ENCODE measurements at regions not wholly inside any gene's neighbourhood (a gene's known extent, or its start where the extent isn't known, plus 50 kb on each side); places are given as distances from the start of the nearest gene placed in this dataset.

DNA sequence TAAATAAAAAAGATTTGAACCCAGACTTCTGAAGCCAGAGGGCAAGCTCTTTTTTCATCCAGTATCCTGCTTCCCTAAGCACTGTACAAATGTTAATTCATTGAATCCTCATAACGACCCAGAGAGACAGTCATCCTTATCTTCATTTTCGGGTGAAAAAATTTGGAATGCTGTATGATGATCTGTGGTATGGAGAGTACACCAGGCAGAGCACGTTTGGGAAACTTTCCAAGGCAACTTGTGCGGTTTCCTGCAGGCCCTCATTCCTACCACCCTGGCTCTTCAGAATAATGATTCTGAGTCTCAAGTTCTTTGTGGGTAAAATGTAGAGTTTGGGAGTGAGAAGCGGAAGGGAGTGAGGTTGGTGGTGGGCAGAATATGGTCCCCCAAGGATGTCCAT is 177.9 kb upstream of the CADM1 start:
- BruUV-seq (replicated peaks): no TSS peak

DNA sequence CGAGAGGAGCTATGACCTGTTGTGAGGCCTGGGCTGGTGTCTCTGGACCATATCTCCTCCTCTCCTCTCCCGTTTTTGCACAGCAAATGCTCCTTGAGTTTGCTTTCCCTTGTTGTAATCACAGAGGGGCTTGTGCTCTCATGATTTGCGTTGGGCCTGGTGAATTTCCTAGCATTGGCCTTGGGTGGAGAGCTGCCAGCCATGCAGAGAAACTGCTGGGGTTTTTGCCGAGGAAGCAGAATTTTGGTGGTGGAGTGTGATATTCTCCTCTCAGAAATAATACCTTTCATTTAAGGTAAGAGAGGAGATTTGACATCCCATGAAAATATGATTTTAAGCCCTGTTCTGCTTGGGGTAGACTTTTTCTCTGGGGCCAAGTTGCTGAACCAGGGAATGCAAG is 175.7 kb upstream of the CADM1 start:
- Mint-ChIP-seq H3K36me3 (ENCODE audit: insufficient read depth, unreplicated experiment) (no peaks in the 10 kb centered on the region), H3K4me3 (ENCODE audit: unreplicated experiment) (no peak overlapping the region), H3K9me3 (ENCODE audit: unreplicated experiment) (peaks cover 10% of the 10 kb centered on the region), H3K27ac (ENCODE audit: unreplicated experiment) (no peak overlapping the region), H3K4me1 (ENCODE audit: low read depth, unreplicated experiment) (peaks cover 6% of the 10 kb centered on the region), H3K27me3 (ENCODE audit: insufficient read depth, unreplicated experiment) (peaks cover 12% of the 10 kb centered on the region)
- Histone ChIP-seq H3K9me3 (0 out of 2 replicates have a peak, but pooled peaks cover under 1% of the 10 kb centered on the region), H3K4me1 (no peaks in the 10 kb centered on the region), H3K36me3 (ENCODE audit: control insufficient read depth, insufficient read depth, low read length) (no peaks in the 10 kb centered on the region), H3K27me3 (replicated peaks; ENCODE audit: control insufficient read depth, insufficient read depth, low read length) (no peaks in the 10 kb centered on the region), H3K4me3 (ENCODE audit: low read depth, low read length) (no peak overlapping the region)
- ChIA-PET CTCF (interaction anchor here (0.6 to 1.4 kb wide), 5 partner anchors 57 to 355 kb away, joined by 3 to 4 read pairs (median 3); no protein-coding TSS in a partner anchor), POLR2A (interaction anchor here (0.6 kb wide), 1 partner anchor 66 kb away, joined by 3 read pairs; no protein-coding TSS in a partner anchor)
- DNase-seq: no peak
- TF ChIP-seq, protein P1, sequence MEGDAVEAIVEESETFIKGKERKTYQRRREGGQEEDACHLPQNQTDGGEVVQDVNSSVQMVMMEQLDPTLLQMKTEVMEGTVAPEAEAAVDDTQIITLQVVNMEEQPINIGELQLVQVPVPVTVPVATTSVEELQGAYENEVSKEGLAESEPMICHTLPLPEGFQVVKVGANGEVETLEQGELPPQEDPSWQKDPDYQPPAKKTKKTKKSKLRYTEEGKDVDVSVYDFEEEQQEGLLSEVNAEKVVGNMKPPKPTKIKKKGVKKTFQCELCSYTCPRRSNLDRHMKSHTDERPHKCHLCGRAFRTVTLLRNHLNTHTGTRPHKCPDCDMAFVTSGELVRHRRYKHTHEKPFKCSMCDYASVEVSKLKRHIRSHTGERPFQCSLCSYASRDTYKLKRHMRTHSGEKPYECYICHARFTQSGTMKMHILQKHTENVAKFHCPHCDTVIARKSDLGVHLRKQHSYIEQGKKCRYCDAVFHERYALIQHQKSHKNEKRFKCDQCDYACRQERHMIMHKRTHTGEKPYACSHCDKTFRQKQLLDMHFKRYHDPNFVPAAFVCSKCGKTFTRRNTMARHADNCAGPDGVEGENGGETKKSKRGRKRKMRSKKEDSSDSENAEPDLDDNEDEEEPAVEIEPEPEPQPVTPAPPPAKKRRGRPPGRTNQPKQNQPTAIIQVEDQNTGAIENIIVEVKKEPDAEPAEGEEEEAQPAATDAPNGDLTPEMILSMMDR (IDR thresholded peaks at IDR 0.05; ENCODE audit: insufficient read depth in 1 of 2, low read depth in 1 of 2, low read length in 1 of 2, severe bottlenecking in 1 of 2, unreplicated experiment in 1 of 2): no peak
- intact Hi-C loops (cut with micrococcal nuclease; ENCODE audit: unreplicated experiment): loop anchor here (2.0 to 10.0 kb wide), 2 partner anchors 175 to 355 kb away; partner anchors contain the start of gene CADM1
- no TSS peak for BruUV-seq (replicated peaks)

More for the DNA sequence above, 177.9 kb upstream of the CADM1 start:
- Histone ChIP-seq H3K4me3 (ENCODE audit: low read depth, low read length) (no peak overlapping the region), H3K4me1 (no peaks in the 10 kb centered on the region), H3K27me3 (replicated peaks; ENCODE audit: control insufficient read depth, insufficient read depth, low read length) (no peaks in the 10 kb centered on the region; the same call in 1 of the 2 replicates), H3K36me3 (ENCODE audit: control insufficient read depth, insufficient read depth, low read length) (no peaks in the 10 kb centered on the region), H3K9me3 (0 out of 2 replicates have a peak, but pooled peaks cover 2% of the 10 kb centered on the region)
- no peaks in the 10 kb centered on the region for H3K36me3 Mint-ChIP-seq (ENCODE audit: insufficient read depth, unreplicated experiment)
- no peak for DNase-seq
- H3K27ac Mint-ChIP-seq (ENCODE audit: unreplicated experiment): no peak overlapping the region
- intact Hi-C loops (cut with micrococcal nuclease; ENCODE audit: unreplicated experiment): no loop called here
- H3K27me3 Mint-ChIP-seq (ENCODE audit: insufficient read depth, unreplicated experiment): peaks cover 23% of the 10 kb centered on the region
- peaks cover 2% of the 10 kb centered on the region for H3K4me1 Mint-ChIP-seq (ENCODE audit: low read depth, unreplicated experiment)
- CTCF ChIA-PET: interaction anchor here (0.6 kb wide), 1 partner anchor 50 kb away, joined by 5 read pairs; no protein-coding TSS in a partner anchor
- no peak overlapping the region for H3K4me3 Mint-ChIP-seq (ENCODE audit: unreplicated experiment)
- POLR2A ChIA-PET: no interaction called here
- H3K9me3 Mint-ChIP-seq (ENCODE audit: unreplicated experiment): peaks cover 10% of the 10 kb centered on the region
- TF ChIP-seq, protein P1 (IDR thresholded peaks at IDR 0.05; ENCODE audit: insufficient read depth in 1 of 2, low read depth in 1 of 2, low read length in 1 of 2, severe bottlenecking in 1 of 2, unreplicated experiment in 1 of 2): no peak

DNA sequence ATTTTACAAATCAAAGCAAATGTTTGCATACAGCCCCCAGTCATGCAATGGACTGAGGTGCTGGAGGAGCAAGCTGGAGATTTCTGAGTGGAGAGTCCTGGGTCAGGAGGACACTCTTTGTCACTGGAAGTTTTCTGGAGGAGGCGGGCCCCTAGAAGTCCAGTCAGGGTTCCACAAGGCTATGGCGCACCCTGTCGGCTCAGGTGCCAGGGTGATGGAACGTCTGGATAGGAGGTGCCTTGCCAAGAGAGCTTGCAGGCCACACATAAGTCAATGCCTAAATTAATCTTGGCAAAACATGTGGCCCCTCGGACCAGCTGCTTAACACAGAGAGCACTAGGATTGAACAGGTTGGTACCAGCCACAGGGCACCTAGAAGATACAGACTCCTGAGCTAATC is 174.7 kb upstream of the CADM1 start:
- intact Hi-C loops (cut with micrococcal nuclease; ENCODE audit: unreplicated experiment): loop anchor here (2.0 to 10.0 kb wide), 2 partner anchors 174 to 354 kb away; partner anchors contain the start of gene CADM1
- H3K4me1 ChIP-seq: no peaks in the 10 kb centered on the region
- DNase-seq: peak; percentile 58 to 62
- H3K27ac Mint-ChIP-seq (ENCODE audit: unreplicated experiment): no peak overlapping the region
- no TSS peak for BruUV-seq (replicated peaks)
- POLR2A ChIA-PET: no interaction called here
- peaks cover 7% of the 10 kb centered on the region for H3K27me3 Mint-ChIP-seq (ENCODE audit: insufficient read depth, unreplicated experiment)
- TF ChIP-seq, protein P1 (IDR thresholded peaks at IDR 0.05; ENCODE audit: insufficient read depth in 1 of 2, low read depth in 1 of 2, low read length in 1 of 2, severe bottlenecking in 1 of 2, unreplicated experiment in 1 of 2): peak; percentile 42 to 54
- CTCF ChIA-PET: interaction anchor here (0.7 to 1.8 kb wide), 9 partner anchors 12 to 958 kb away, joined by 3 to 12 read pairs (median 3); no protein-coding TSS in a partner anchor
- H3K4me1 Mint-ChIP-seq (ENCODE audit: low read depth, unreplicated experiment): peaks cover 6% of the 10 kb centered on the region
- no peak overlapping the region for H3K4me3 Mint-ChIP-seq (ENCODE audit: unreplicated experiment)
- H3K4me3 ChIP-seq (ENCODE audit: low read depth, low read length): no peak overlapping the region
- peaks cover 2% of the 10 kb centered on the region for H3K9me3 Mint-ChIP-seq (ENCODE audit: unreplicated experiment)
- no peaks in the 10 kb centered on the region for H3K9me3 ChIP-seq
- no peaks in the 10 kb centered on the region for H3K27me3 ChIP-seq (replicated peaks; ENCODE audit: control insufficient read depth, insufficient read depth, low read length)
- no peaks in the 10 kb centered on the region for H3K36me3 Mint-ChIP-seq (ENCODE audit: insufficient read depth, unreplicated experiment)
- no peaks in the 10 kb centered on the region for H3K36me3 ChIP-seq (ENCODE audit: control insufficient read depth, insufficient read depth, low read length)

Measured in Caco-2 (cell line).